GM12878 (cell line): ENCODE measurements at regions not wholly inside any gene's neighbourhood (a gene's known extent, or its start where the extent isn't known, plus 50 kb on each side); places are given as distances from the start of the nearest gene placed in this dataset.

Experiments used
- ATAC-seq: fragments of 200-7000 bp; cut with Tn5 transposase; 3 replicates; pipeline ENCODE4 v1.9.1; 2020; ENCODE audit warnings: mild to moderate bottlenecking, moderate library complexity
- BruUV-seq: library from RNA; stranded (reverse); fragments of 400-500 nt; replicated peaks from 2 replicates; lab custom pipeline; 2021; lab: Mats Ljungman, UMichigan
- CTCF ChIA-PET: fragments of 300-600 bp; sonication (Branson Sonifier 250); formaldehyde crosslinking; extraction: SDS; loops from one replicate; lab custom pipeline; 2021; ENCODE audit warnings: inconsistent platforms; lab: Yijun Ruan, JAX
- POLR2A ChIA-PET: fragments of 350-600 bp; formaldehyde crosslinking; extraction: SDS; loops from one replicate; lab custom pipeline; 2021; ENCODE audit warnings: inconsistent platforms; lab: Charles Lee
- RAD21 ChIA-PET: fragments of 300-600 bp; sonication (Branson Sonifier 250); formaldehyde crosslinking; loops from one replicate; lab custom pipeline; 2023; ENCODE audit warnings: antibody characterized with exemption; ENCODE audit not compliant: unreplicated experiment; lab: Charles Lee
- SMC1A ChIA-PET: fragments of 300-600 bp; sonication (Branson Sonifier 250); formaldehyde crosslinking; loops from one replicate; lab custom pipeline; 2023; ENCODE audit not compliant: unreplicated experiment, uncharacterized antibody; lab: Charles Lee
- DNase-seq: peaks from one replicate; pipeline ENCODE4 v3.0.0-alpha.2; 2011; ENCODE audit warnings: low read depth, low spot score
- FAIRE-seq: peaks from 3 replicates; lab custom pipeline; 2011; peaks lifted over from hg19 to GRCh38; lab: Jason Lieb, UNC
- H2AFZ ChIP-seq: 2 replicates; pipeline ENCODE4 v1.6.0; 2011; ENCODE audit warnings: low read depth, low read length, control low read depth; ENCODE audit not compliant: control insufficient read depth
- H3K27ac ChIP-seq: 2 replicates; pipeline ENCODE4 v1.5.1; 2011; ENCODE audit warnings: control low read depth; ENCODE audit not compliant: control insufficient read depth, insufficient read depth
- H3K27me3 ChIP-seq, 2 experiments: replicated peaks in 1 of 2; 2 replicates each; pipeline versions ENCODE4 v1.6.0 to v1.6.1; 2011; ENCODE audit warnings: low read length in 1 of 2; ENCODE audit not compliant: control insufficient read depth in 2 of 2, insufficient read depth in 2 of 2
- H3K36me3 ChIP-seq, 2 experiments: 2 replicates each; pipeline ENCODE4 v1.5.1; 2011; ENCODE audit warnings: low read length in 1 of 2; ENCODE audit not compliant: control insufficient read depth in 2 of 2, insufficient read depth in 2 of 2
- H3K4me1 ChIP-seq: 2 replicates; pipeline ENCODE4 v1.6.1; 2011; ENCODE audit warnings: mild to moderate bottlenecking, low read length, moderate library complexity, mixed read lengths; ENCODE audit not compliant: control insufficient read depth, insufficient read depth
- H3K4me2 ChIP-seq: 2 replicates; pipeline ENCODE4 v1.6.0; 2011; ENCODE audit warnings: control low read depth; ENCODE audit not compliant: control insufficient read depth, insufficient read depth
- H3K4me3 ChIP-seq: fragments of 200-600 bp; sonication (generic); 2 replicates; pipeline ENCODE4 v1.5.1; 2016
- H3K79me2 ChIP-seq: 2 replicates; pipeline ENCODE4 v1.6.0; 2011; ENCODE audit warnings: low read length; ENCODE audit not compliant: control insufficient read depth, insufficient read depth
- H3K9ac ChIP-seq: 2 replicates; pipeline ENCODE4 v1.8.0; 2011; ENCODE audit warnings: low read length, control low read depth, mixed read lengths; ENCODE audit not compliant: control insufficient read depth, insufficient read depth
- H3K9me3 ChIP-seq: replicated peaks from 3 replicates; pipeline ENCODE4 v1.5.1; 2011; ENCODE audit warnings: mild to moderate bottlenecking, low read length; ENCODE audit not compliant: control insufficient read depth, insufficient read depth
- H4K20me1 ChIP-seq: 2 replicates; pipeline ENCODE4 v1.6.0; 2011; ENCODE audit not compliant: control insufficient read depth, insufficient read depth
- JUND ChIP-seq: IDR thresholded peaks from 2 replicates; pipeline ENCODE4 v1.6.1; 2012; ENCODE audit warnings: low read depth, mild to moderate bottlenecking, low read length, improper control_type of control experiment, moderate library complexity
- NRF1 ChIP-seq: conservative IDR thresholded peaks from 2 replicates; pipeline ENCODE4 v1.6.1; 2011; ENCODE audit warnings: mild to moderate bottlenecking, low read depth, low read length, improper control_type of control experiment
- PML ChIP-seq: IDR thresholded peaks from 2 replicates; pipeline ENCODE4 v1.6.1; 2012; ENCODE audit warnings: low read length, inconsistent platforms
- SMC3 ChIP-seq: IDR thresholded peaks from 2 replicates; pipeline ENCODE4 v1.6.1; 2011; ENCODE audit warnings: low read length, improper control_type of control experiment, borderline replicate concordance
- WGBS: methylation state at CpG from one replicate; pipeline ENCODE4 v1.1.6; 2016; ENCODE audit warnings: low lambda C conversion rate; ENCODE audit not compliant: insufficient replicate concordance, insufficient coverage; ENCODE audit errors: missing lambda C conversion rate; 5-methylcytosine and 5-hydroxymethylcytosine counted together
- in situ Hi-C: fragments of 300-500 bp; cut with MboI; formaldehyde crosslinking; loops from 9 replicates; pipeline ENCODE4 v1.14.3; 2018; ENCODE audit warnings: mixed read lengths
- intact Hi-C: fragments of 100-400 bp; cut with micrococcal nuclease; formaldehyde crosslinking; loops from one replicate; pipeline ENCODE4 v1.14.2; 2022; ENCODE audit not compliant: unreplicated experiment
- TF ChIP-seq, protein P1 (sequence below): fragments of 450-650 bp; IDR thresholded peaks from 2 replicates; pipeline ENCODE4 v1.6.1; 2014; ENCODE audit warnings: mild to moderate bottlenecking
- TF ChIP-seq, protein P2 (sequence below): IDR thresholded peaks from 2 replicates; pipeline ENCODE4 v1.6.1; 2011; ENCODE audit warnings: low read depth, mild to moderate bottlenecking, low read length, moderate library complexity, borderline replicate concordance; ENCODE audit errors: extremely low read depth

DNA sequence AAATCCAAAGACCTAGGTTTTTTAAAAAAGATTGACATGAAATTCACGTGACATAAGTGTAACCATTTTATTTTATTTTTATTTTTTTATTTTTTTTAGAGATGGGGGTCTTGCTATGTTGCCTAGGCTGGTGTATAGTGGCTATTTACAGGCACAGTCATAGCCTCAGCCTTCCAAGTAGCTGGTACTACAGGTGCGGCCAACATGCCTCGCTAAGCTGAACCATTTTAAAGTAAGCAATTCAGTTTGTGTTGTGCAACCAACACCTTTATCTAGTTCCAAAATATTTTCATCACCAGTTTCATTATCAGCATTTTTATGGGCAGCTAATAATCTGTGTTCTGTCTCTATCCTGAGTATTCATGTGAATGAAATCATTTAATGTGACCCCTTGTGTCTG, 107.5 kb upstream of the ENPEP start:
- BruUV-seq, result no TSS peak
- SMC1A ChIA-PET, result no interaction called here
- ATAC-seq, result no peak
- in situ Hi-C loops, result no loop called here
- WGBS, result 45% methylated on average over 3 of the region's 3 CpGs
- no peak overlapping the region for H3K4me3 ChIP-seq
- H3K79me2 ChIP-seq, result no peaks in the 10 kb centered on the region
- TF ChIP-seq NRF1 (no peak), SMC3 (no peak), JUND (no peak), PML (no peak)
- TF ChIP-seq, protein P1, sequence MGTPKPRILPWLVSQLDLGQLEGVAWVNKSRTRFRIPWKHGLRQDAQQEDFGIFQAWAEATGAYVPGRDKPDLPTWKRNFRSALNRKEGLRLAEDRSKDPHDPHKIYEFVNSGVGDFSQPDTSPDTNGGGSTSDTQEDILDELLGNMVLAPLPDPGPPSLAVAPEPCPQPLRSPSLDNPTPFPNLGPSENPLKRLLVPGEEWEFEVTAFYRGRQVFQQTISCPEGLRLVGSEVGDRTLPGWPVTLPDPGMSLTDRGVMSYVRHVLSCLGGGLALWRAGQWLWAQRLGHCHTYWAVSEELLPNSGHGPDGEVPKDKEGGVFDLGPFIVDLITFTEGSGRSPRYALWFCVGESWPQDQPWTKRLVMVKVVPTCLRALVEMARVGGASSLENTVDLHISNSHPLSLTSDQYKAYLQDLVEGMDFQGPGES, result no peak
- TF ChIP-seq, protein P2, sequence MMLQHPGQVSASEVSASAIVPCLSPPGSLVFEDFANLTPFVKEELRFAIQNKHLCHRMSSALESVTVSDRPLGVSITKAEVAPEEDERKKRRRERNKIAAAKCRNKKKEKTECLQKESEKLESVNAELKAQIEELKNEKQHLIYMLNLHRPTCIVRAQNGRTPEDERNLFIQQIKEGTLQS, result no peak
- TF ChIP-seq, all 136 proteins: peak for 0
- Histone ChIP-seq H3K27ac (no peak overlapping the region), H3K36me3 (no peaks in the 10 kb centered on the region), H3K9ac (no peak overlapping the region), H3K4me2 (no peak overlapping the region), H4K20me1 (no peaks in the 10 kb centered on the region), H3K4me1 (no peaks in the 10 kb centered on the region), H3K27me3 (peaks cover 0 to 3% of the 10 kb centered on the region in 2 experiments; a peak in 1 of 4 replicates), H2AFZ (no peak overlapping the region), H3K9me3 (no peaks in the 10 kb centered on the region)
- RAD21 ChIA-PET, result no interaction called here
- intact Hi-C loops, result no loop called here
- CTCF ChIA-PET, result interaction anchor here (1.7 kb wide), 1 partner anchor 370 kb away, joined by 5 read pairs; no protein-coding TSS in a partner anchor
- POLR2A ChIA-PET, result no interaction called here
- no peak for DNase-seq
- FAIRE-seq, result no peak
